HepG2 (cell line): ENCODE measurements at regions not wholly inside any gene's neighbourhood (a gene's known extent, or its start where the extent isn't known, plus 50 kb on each side); places are given as distances from the start of the nearest gene placed in this dataset.

Experiments used
- ATAC-seq: fragments of 200-7000 bp; cut with Tn5 transposase; 3 replicates; pipeline ENCODE4 v1.9.1; 2020; ENCODE audit warnings: mild to moderate bottlenecking, moderate library complexity
- BruUV-seq: library from RNA; stranded (reverse); fragments of 400-500 nt; replicated peaks from 2 replicates; lab custom pipeline; 2021; lab: Mats Ljungman, UMichigan
- CTCF ChIA-PET: fragments of 300-600 bp; formaldehyde crosslinking; extraction: SDS; loops from one replicate; lab custom pipeline; 2021; ENCODE audit warnings: low total read pairs, inconsistent platforms, low intra/inter-chr PET ratio; lab: Yijun Ruan, JAX
- POLR2A ChIA-PET: fragments of 350-600 bp; sonication (Branson Sonifier 250); formaldehyde crosslinking; loops from one replicate; lab custom pipeline; 2020; ENCODE audit warnings: antibody characterized with exemption, inconsistent platforms; lab: Yijun Ruan, JAX
- DNase-seq: peaks from one replicate; pipeline ENCODE4 v3.0.0-alpha.2; 2015; ENCODE audit warnings: low spot score
- FAIRE-seq: peaks from 3 replicates; lab custom pipeline; 2011; peaks lifted over from hg19 to GRCh38; lab: Jason Lieb, UNC
- H2AFZ ChIP-seq: one replicate; pipeline ENCODE4 v1.6.1; 2011; ENCODE audit warnings: low read length, inconsistent platforms
- H3K27ac ChIP-seq: fragments of 300-600 bp; 3 replicates; pipeline ENCODE4 v1.8.0; 2011; ENCODE audit warnings: mixed run types, mild to moderate bottlenecking, mixed read lengths, low read length, inconsistent platforms; ENCODE audit not compliant: insufficient read depth; ENCODE audit errors: extremely low read length
- H3K27me3 ChIP-seq, 2 experiments: fragments of 200-600 bp in 1 of 2; 2 replicates in 1 of 2; 3 replicates in 1 of 2; pipeline versions ENCODE4 v1.6.0 to v1.8.0; 2011; ENCODE audit warnings: low read length in 2 of 2, mild to moderate bottlenecking in 2 of 2, moderate library complexity in 2 of 2, inconsistent platforms in 1 of 2; ENCODE audit not compliant: insufficient read depth in 2 of 2, control insufficient read depth in 1 of 2
- H3K36me3 ChIP-seq, 2 experiments: fragments of 200-600 bp in 1 of 2; replicated peaks in 1 of 2; 2 replicates in 1 of 2; 3 replicates in 1 of 2; pipeline versions ENCODE4 v1.5.1 to v1.8.0; 2011; ENCODE audit warnings: low read length in 2 of 2, inconsistent platforms in 1 of 2; ENCODE audit not compliant: insufficient read depth in 2 of 2, control insufficient read depth in 1 of 2
- H3K4me1 ChIP-seq: 2 replicates; pipeline ENCODE4 v1.5.1; 2012; ENCODE audit warnings: low read length, inconsistent platforms; ENCODE audit not compliant: insufficient read depth
- H3K4me2 ChIP-seq: 2 replicates; pipeline ENCODE4 v1.6.0; 2011; ENCODE audit warnings: low read depth, low read length, inconsistent platforms
- H3K4me3 ChIP-seq, 3 experiments: fragments of 200-600 bp in 1 of 3; sonication (generic), shearing (Covaris generic) in 1 of 3; replicated peaks in 1 of 3; 2 replicates each; pipeline ENCODE4 v1.5.1; 2011 to 2016; ENCODE audit warnings: low read length in 3 of 3, inconsistent platforms in 2 of 3, low read depth in 2 of 3, mild to moderate bottlenecking in 2 of 3, control low read depth in 1 of 3, mixed read lengths in 1 of 3; ENCODE audit not compliant: insufficient read depth in 1 of 3
- H3K79me2 ChIP-seq: one replicate; pipeline ENCODE4 v1.6.1; 2011; ENCODE audit warnings: low read length, inconsistent platforms; ENCODE audit not compliant: insufficient read depth
- H3K9ac ChIP-seq: 2 replicates; pipeline ENCODE4 v1.6.0; 2011; ENCODE audit warnings: mild to moderate bottlenecking, low read depth, low read length, inconsistent platforms; ENCODE audit not compliant: insufficient read depth
- H3K9me3 ChIP-seq: 2 replicates; pipeline ENCODE4 v1.5.1; 2012; ENCODE audit warnings: mild to moderate bottlenecking, low read length
- H4K20me1 ChIP-seq: 2 replicates; pipeline ENCODE4 v1.6.0; 2011; ENCODE audit warnings: inconsistent platforms, mild to moderate bottlenecking, low read length, moderate library complexity; ENCODE audit not compliant: insufficient read depth
- AKAP8 ChIP-seq: sonication (generic); formaldehyde crosslinking; IDR thresholded peaks from 2 replicates; pipeline ENCODE4 v1.5.1; 2020; ENCODE audit warnings: mild to moderate bottlenecking, missing genetic modification reagents
- ZSCAN20 ChIP-seq: sonication (generic); formaldehyde crosslinking; IDR thresholded peaks from 2 replicates; pipeline ENCODE4 v1.4.0; 2020; ENCODE audit warnings: missing genetic modification reagents, mild to moderate bottlenecking, borderline replicate concordance
- WGBS: methylation state at CpG from one replicate; pipeline ENCODE4 v1.1.6; 2017; ENCODE audit warnings: low lambda C conversion rate; 5-methylcytosine and 5-hydroxymethylcytosine counted together
- in situ Hi-C: cut with HindIII; loops from 2 replicates; pipeline ENCODE4 v1.10.0; 2017; ENCODE audit warnings: low pct_unique_long_range_greater_than_20kb; ENCODE audit not compliant: extremely low pct_ligation_motif_present
- intact Hi-C: fragments of 100-400 bp; cut with micrococcal nuclease; formaldehyde crosslinking; loops from one replicate; pipeline ENCODE4 v1.10.0; 2022; ENCODE audit not compliant: unreplicated experiment
- TF ChIP-seq, protein P1 (sequence below): sonication (generic); formaldehyde crosslinking; IDR thresholded peaks from 2 replicates; pipeline ENCODE4 v1.4.0; 2020; ENCODE audit warnings: mild to moderate bottlenecking, missing genetic modification reagents
- TF ChIP-seq, protein P2 (sequence below), 2 experiments: fragments of 450-650 bp in 1 of 2; sonication (generic) in 1 of 2; formaldehyde crosslinking in 1 of 2; IDR thresholded peaks; 2 replicates each; pipeline versions ENCODE4 v1.6.1 to v1.8.0; 2016 to 2022; ENCODE audit warnings: antibody characterized with exemption in 1 of 2, mild to moderate bottlenecking in 1 of 2, missing genetic modification reagents in 1 of 2

DNA sequence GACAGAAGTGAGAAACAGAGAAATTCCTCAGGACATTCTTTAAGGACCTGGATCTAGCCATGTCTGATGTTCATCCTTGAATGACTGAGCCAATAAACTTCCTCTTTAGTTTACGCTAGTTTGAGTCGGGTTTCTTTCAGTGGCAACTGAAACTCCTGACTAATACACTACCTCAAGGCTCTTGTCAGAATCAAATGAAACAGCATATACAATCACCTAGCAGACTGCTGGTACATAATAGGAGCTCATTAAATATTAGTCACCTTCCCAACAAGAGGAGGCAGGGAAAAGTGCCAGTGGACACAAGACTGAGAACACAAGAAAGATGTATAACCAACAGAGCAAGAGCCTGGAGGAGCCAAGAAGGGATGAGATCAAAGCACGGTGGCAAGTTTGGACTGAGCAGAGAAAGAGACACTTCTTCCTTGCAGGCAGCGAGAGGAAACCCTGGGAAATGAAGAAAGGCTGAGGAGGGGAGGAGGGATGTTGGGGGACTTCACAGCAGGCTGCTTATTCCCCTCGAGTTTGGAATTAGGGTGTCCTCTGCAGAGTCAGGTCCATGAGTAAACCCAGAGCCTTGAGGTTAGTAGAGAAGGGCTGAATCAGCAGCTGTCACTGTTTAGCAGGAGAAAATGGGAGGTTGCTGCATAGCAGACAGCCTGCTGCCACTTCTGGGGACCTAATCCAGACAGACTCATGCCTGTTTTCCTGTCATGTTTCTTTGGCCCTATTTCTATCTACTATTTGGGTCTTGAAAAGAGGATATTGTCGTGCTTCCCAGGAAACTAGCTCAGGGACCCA lies 73.3 kb downstream of the MRPL46 start:
- Histone ChIP-seq H3K9ac (no peak overlapping the region), H3K4me3 (no peak overlapping the region), H3K27me3 (no peaks in the 10 kb centered on the region), H4K20me1 (no peaks in the 10 kb centered on the region), H3K4me1 (peaks cover 30% of the 10 kb centered on the region), H2AFZ (no peak overlapping the region), H3K9me3 (no peaks in the 10 kb centered on the region), H3K36me3 (no peaks in the 10 kb centered on the region), H3K79me2 (no peaks in the 10 kb centered on the region), H3K27ac (no peak overlapping the region), H3K4me2 (no peak overlapping the region)
- ChIA-PET POLR2A (no interaction called here), CTCF (no interaction called here)
- no peak for ATAC-seq
- no peak for DNase-seq
- BruUV-seq, result no TSS peak
- intact Hi-C loops, result loop anchor here (10.0 kb wide), 1 partner anchor 51 kb away; no protein-coding TSS in a partner anchor
- in situ Hi-C loops, result no loop called here
- FAIRE-seq, result no peak
- 59% methylated on average over 6 of the region's 6 CpGs for WGBS
- TF ChIP-seq AKAP8 (CRISPR knock-in tag) (no peak), ZSCAN20 (CRISPR knock-in tag) (no peak)
- TF ChIP-seq, protein P1, sequence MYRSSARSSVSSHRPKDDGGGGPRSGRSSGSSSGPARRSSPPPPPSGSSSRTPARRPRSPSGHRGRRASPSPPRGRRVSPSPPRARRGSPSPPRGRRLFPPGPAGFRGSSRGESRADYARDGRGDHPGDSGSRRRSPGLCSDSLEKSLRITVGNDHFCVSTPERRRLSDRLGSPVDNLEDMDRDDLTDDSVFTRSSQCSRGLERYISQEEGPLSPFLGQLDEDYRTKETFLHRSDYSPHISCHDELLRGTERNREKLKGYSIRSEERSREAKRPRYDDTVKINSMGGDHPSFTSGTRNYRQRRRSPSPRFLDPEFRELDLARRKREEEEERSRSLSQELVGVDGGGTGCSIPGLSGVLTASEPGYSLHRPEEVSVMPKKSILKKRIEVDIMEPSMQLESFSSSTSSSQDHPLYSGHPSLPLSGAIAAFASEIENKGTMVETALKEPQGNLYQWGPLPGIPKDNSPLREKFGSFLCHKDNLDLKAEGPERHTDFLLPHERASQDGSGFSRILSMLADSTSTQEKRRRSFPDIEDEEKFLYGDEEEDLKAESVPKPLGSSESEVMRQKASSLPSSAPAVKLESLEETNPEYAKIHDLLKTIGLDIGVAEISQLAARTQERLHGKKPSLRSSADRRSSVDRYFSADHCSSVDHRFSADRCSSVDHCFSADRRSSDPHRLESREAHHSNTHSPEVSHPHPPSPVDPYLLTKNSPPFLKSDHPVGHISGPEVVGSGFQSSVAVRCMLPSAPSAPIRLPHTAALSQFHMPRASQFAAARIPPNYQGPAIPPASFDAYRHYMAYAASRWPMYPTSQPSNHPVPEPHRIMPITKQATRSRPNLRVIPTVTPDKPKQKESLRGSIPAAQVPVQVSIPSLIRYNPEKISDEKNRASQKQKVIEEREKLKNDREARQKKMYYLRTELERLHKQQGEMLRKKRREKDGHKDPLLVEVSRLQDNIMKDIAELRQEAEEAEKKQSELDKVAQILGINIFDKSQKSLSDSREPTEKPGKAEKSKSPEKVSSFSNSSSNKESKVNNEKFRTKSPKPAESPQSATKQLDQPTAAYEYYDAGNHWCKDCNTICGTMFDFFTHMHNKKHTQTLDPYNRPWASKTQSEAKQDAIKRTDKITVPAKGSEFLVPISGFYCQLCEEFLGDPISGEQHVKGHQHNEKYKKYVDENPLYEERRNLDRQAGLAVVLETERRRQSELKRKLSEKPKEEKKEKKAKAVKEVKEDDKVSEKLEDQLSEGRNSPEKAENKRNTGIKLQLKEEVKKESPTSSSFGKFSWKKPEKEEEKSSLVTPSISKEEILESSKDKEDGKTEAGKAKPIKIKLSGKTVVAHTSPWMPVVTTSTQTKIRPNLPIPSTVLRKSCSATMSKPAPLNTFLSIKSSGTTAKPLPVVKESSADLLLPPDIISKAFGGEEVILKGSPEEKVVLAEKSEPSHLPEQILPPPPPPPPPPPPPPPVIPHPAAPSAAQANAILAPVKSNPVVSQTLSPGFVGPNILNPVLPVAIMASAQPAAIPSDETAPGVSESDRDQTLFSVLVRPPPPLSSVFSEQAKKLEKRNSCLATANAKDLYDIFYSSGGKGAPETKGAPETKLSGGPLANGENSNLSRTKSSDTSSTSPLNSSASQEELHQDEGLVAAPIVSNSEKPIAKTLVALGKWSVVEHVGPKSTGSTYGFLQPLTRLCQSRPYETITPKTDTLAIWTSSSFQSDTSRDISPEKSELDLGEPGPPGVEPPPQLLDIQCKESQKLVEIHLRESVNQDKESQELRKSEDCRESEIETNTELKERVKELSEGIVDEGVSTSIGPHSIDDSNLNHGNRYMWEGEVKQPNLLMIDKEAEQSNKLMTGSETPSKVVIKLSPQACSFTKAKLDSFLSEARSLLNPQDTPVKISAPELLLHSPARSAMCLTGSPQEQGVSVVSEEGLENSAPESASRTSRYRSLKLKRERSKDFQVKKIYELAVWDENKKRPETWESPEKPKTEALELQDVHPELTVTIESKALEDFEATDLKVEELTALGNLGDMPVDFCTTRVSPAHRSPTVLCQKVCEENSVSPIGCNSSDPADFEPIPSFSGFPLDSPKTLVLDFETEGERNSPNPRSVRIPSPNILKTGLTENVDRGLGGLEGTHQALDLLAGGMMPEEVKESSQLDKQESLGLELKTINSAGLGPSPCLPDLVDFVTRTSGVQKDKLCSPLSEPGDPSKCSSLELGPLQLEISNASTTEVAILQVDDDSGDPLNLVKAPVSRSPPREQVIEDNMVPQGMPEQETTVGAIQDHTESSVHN, result no peak
- TF ChIP-seq, protein P2, sequence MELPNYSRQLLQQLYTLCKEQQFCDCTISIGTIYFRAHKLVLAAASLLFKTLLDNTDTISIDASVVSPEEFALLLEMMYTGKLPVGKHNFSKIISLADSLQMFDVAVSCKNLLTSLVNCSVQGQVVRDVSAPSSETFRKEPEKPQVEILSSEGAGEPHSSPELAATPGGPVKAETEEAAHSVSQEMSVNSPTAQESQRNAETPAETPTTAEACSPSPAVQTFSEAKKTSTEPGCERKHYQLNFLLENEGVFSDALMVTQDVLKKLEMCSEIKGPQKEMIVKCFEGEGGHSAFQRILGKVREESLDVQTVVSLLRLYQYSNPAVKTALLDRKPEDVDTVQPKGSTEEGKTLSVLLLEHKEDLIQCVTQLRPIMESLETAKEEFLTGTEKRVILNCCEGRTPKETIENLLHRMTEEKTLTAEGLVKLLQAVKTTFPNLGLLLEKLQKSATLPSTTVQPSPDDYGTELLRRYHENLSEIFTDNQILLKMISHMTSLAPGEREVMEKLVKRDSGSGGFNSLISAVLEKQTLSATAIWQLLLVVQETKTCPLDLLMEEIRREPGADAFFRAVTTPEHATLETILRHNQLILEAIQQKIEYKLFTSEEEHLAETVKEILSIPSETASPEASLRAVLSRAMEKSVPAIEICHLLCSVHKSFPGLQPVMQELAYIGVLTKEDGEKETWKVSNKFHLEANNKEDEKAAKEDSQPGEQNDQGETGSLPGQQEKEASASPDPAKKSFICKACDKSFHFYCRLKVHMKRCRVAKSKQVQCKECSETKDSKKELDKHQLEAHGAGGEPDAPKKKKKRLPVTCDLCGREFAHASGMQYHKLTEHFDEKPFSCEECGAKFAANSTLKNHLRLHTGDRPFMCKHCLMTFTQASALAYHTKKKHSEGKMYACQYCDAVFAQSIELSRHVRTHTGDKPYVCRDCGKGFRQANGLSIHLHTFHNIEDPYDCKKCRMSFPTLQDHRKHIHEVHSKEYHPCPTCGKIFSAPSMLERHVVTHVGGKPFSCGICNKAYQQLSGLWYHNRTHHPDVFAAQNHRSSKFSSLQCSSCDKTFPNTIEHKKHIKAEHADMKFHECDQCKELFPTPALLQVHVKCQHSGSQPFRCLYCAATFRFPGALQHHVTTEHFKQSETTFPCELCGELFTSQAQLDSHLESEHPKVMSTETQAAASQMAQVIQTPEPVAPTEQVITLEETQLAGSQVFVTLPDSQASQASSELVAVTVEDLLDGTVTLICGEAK (IDR thresholded peaks at IDR 0.05), result no peak
- TF ChIP-seq, protein P2 (CRISPR knock-in tag; IDR thresholded peaks at IDR 0.05), result no peak
